GM23338 (cell line): ENCODE measurements at regions not wholly inside any gene's neighbourhood (a gene's known extent, or its start where the extent isn't known, plus 50 kb on each side); places are given as distances from the start of the nearest gene placed in this dataset.

ENCODE experiments used
- CREB1 ChIP-seq: fragments of 250-450 bp; sonication (Bioruptor Pico); IDR thresholded peaks from 2 replicates; pipeline ENCODE4 v1.5.0; 2020; ENCODE audit warnings: low read depth, mild to moderate bottlenecking, moderate library complexity
- EZH2 ChIP-seq: fragments of 200-600 bp; sonication (generic); IDR thresholded peaks from one replicate; pipeline ENCODE4 v1.8.0; 2017; ENCODE audit warnings: antibody characterized with exemption, mild to moderate bottlenecking, low read depth; ENCODE audit not compliant: unreplicated experiment
- EZH2phosphoT487 ChIP-seq: fragments of 200-600 bp; sonication (generic); IDR thresholded peaks from one replicate; pipeline ENCODE4 v1.8.1; 2018; ENCODE audit warnings: antibody characterized with exemption; ENCODE audit not compliant: unreplicated experiment
- JUNB ChIP-seq: IDR thresholded peaks from one replicate; pipeline ENCODE4 v1.6.1; 2016; ENCODE audit warnings: antibody characterized with exemption; ENCODE audit not compliant: unreplicated experiment
- NANOG ChIP-seq: IDR thresholded peaks from 2 replicates; pipeline ENCODE4 v1.6.1; 2016; ENCODE audit warnings: antibody characterized with exemption, borderline replicate concordance
- POLR2AphosphoS5 ChIP-seq: IDR thresholded peaks from 2 replicates; pipeline ENCODE4 v1.6.1; 2016; ENCODE audit warnings: antibody characterized with exemption, low read depth
- STAT1 ChIP-seq: IDR thresholded peaks from one replicate; pipeline ENCODE4 v1.6.1; 2016; ENCODE audit warnings: antibody characterized with exemption; ENCODE audit not compliant: unreplicated experiment
- ZNF114 ChIP-seq: fragments of 250-450 bp; sonication (Bioruptor Pico); IDR thresholded peaks from 2 replicates; pipeline ENCODE4 v1.5.0; 2020; ENCODE audit warnings: mild to moderate bottlenecking, moderate library complexity
- ZNF331 ChIP-seq: fragments of 250-450 bp; sonication (Bioruptor Pico); IDR thresholded peaks from 2 replicates; pipeline ENCODE4 v1.5.0; 2020; ENCODE audit warnings: low read depth, mild to moderate bottlenecking, moderate library complexity
- TF ChIP-seq, protein P1 (sequence below), 2 experiments: fragments of 200-600 bp in 1 of 2; sonication (generic) in 1 of 2; conservative IDR thresholded peaks; 2 replicates each; pipeline versions ENCODE4 v1.5.1 to v1.6.1; 2016 to 2017; ENCODE audit warnings: antibody characterized with exemption in 2 of 2, low read depth in 2 of 2, mild to moderate bottlenecking in 2 of 2, moderate library complexity in 1 of 2
- TF ChIP-seq, protein P2 (sequence below): IDR thresholded peaks from one replicate; pipeline ENCODE4 v1.6.1; 2018; ENCODE audit warnings: antibody characterized with exemption; ENCODE audit not compliant: unreplicated experiment
- TF ChIP-seq, protein P3 (sequence below): IDR thresholded peaks from 2 replicates; pipeline ENCODE4 v1.6.1; 2016; ENCODE audit warnings: antibody characterized with exemption

DNA sequence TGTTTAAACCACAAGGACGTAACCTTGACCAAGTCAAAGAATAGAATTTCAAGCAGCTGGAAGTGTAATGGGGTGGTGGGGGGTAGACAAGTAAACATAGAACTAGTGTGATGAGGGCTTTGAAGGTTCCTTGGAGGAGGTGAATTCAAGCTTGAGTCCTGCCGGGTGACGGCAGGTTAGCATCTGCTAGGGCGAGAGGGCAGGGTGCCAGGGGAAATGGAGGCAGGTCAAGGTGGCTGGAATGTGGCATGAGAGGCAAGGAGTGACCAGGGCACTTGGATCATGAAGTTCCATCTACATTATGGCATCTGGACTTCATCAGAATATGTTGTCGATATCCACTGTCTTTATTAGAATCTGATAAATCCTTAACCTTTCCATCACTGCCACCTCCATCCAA lies 207.5 kb upstream of the SLC35B3 start:
- TF ChIP-seq, protein P1, sequence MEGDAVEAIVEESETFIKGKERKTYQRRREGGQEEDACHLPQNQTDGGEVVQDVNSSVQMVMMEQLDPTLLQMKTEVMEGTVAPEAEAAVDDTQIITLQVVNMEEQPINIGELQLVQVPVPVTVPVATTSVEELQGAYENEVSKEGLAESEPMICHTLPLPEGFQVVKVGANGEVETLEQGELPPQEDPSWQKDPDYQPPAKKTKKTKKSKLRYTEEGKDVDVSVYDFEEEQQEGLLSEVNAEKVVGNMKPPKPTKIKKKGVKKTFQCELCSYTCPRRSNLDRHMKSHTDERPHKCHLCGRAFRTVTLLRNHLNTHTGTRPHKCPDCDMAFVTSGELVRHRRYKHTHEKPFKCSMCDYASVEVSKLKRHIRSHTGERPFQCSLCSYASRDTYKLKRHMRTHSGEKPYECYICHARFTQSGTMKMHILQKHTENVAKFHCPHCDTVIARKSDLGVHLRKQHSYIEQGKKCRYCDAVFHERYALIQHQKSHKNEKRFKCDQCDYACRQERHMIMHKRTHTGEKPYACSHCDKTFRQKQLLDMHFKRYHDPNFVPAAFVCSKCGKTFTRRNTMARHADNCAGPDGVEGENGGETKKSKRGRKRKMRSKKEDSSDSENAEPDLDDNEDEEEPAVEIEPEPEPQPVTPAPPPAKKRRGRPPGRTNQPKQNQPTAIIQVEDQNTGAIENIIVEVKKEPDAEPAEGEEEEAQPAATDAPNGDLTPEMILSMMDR (conservative IDR thresholded peaks at IDR 0.05; ENCODE audit: low read depth in 2 of 2) = no peak
- TF ChIP-seq EZH2 = no peak
- TF ChIP-seq, protein P2, sequence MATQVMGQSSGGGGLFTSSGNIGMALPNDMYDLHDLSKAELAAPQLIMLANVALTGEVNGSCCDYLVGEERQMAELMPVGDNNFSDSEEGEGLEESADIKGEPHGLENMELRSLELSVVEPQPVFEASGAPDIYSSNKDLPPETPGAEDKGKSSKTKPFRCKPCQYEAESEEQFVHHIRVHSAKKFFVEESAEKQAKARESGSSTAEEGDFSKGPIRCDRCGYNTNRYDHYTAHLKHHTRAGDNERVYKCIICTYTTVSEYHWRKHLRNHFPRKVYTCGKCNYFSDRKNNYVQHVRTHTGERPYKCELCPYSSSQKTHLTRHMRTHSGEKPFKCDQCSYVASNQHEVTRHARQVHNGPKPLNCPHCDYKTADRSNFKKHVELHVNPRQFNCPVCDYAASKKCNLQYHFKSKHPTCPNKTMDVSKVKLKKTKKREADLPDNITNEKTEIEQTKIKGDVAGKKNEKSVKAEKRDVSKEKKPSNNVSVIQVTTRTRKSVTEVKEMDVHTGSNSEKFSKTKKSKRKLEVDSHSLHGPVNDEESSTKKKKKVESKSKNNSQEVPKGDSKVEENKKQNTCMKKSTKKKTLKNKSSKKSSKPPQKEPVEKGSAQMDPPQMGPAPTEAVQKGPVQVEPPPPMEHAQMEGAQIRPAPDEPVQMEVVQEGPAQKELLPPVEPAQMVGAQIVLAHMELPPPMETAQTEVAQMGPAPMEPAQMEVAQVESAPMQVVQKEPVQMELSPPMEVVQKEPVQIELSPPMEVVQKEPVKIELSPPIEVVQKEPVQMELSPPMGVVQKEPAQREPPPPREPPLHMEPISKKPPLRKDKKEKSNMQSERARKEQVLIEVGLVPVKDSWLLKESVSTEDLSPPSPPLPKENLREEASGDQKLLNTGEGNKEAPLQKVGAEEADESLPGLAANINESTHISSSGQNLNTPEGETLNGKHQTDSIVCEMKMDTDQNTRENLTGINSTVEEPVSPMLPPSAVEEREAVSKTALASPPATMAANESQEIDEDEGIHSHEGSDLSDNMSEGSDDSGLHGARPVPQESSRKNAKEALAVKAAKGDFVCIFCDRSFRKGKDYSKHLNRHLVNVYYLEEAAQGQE = no peak
- no peak for TF ChIP-seq POLR2AphosphoS5
- TF ChIP-seq STAT1 = no peak
- no peak for TF ChIP-seq EZH2phosphoT487
- TF ChIP-seq CREB1 = no peak
- no peak for TF ChIP-seq ZNF331 (CRISPR knock-in tag)
- no peak for TF ChIP-seq JUNB
- TF ChIP-seq, protein P3, sequence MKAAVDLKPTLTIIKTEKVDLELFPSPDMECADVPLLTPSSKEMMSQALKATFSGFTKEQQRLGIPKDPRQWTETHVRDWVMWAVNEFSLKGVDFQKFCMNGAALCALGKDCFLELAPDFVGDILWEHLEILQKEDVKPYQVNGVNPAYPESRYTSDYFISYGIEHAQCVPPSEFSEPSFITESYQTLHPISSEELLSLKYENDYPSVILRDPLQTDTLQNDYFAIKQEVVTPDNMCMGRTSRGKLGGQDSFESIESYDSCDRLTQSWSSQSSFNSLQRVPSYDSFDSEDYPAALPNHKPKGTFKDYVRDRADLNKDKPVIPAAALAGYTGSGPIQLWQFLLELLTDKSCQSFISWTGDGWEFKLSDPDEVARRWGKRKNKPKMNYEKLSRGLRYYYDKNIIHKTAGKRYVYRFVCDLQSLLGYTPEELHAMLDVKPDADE = no peak
- no peak for TF ChIP-seq NANOG
- no peak for TF ChIP-seq ZNF114
